ENCODE measurements at regions not wholly inside any gene's neighbourhood (a gene's known extent, or its start where the extent isn't known, plus 50 kb on each side); places are given as distances from the start of the nearest gene placed in this dataset.
"Not testable (repeated sequence)": the region's sequence is repeated elsewhere in the genome, so short reads cannot be mapped to it uniquely, and the experiment has no call there.

- 55 to 85% methylated on average over 2 of the region's 2 CpGs for WGBS, 2 donors
- no peak for DNase-seq (ENCODE audit: low spot score in 2 of 2)
- intact Hi-C loops (cut with DNase I; ENCODE audit: low total_unique reads): loop anchor here (10.0 kb wide), 1 partner anchor 540 kb away; no protein-coding TSS in a partner anchor
- no peak for TF ChIP-seq CTCF (IDR thresholded peaks at IDR 0.05)
- no peak for TF ChIP-seq POLR2A (IDR thresholded peaks at IDR 0.05)
- no peak overlapping the region for H3K4me3 ChIP-seq (ENCODE audit: low read depth, poor library complexity, severe bottlenecking)
Observed at GRCh38 chrX:13485167-13485566, 84.2 kb upstream of the EGFL6 start.

- no peak overlapping the region for H3K4me3 ChIP-seq (ENCODE audit: low read depth, poor library complexity, severe bottlenecking)
- WGBS, 2 donors: 77 to 90% methylated on average over 3 of the region's 3 CpGs
- TF ChIP-seq POLR2A (IDR thresholded peaks at IDR 0.05) (no peak), CTCF (IDR thresholded peaks at IDR 0.05) (no peak)
- intact Hi-C loops (cut with DNase I; ENCODE audit: low total_unique reads): loop anchor here (10.0 kb wide), 1 partner anchor 539 kb away; no protein-coding TSS in a partner anchor
- no peak for DNase-seq (ENCODE audit: low spot score in 2 of 2)
Observed at GRCh38 chrX:13483773-13484172, 85.6 kb upstream of the EGFL6 start.

- intact Hi-C loops (cut with DNase I; ENCODE audit: low total_unique reads): loop anchor here (10.0 kb wide), 1 partner anchor 538 kb away; no protein-coding TSS in a partner anchor
- no peak for DNase-seq (ENCODE audit: low spot score in 2 of 2)
- H3K4me3 ChIP-seq (ENCODE audit: low read depth, poor library complexity, severe bottlenecking): no peak overlapping the region
- WGBS, 2 donors: 55 to 65% methylated on average over 9 of the region's 9 CpGs
- TF ChIP-seq CTCF (IDR thresholded peaks at IDR 0.05) (no peak), POLR2A (IDR thresholded peaks at IDR 0.05) (no peak)
Observed at GRCh38 chrX:13482746-13483541, 86.5 kb upstream of the EGFL6 start.

GRCh38 chrX:13480780-13481179 is 88.6 kb upstream of the EGFL6 start:
- 74 to 100% methylated on average over 2 of the region's 2 CpGs for WGBS, 2 donors
- intact Hi-C loops (cut with DNase I; ENCODE audit: low total_unique reads): loop anchor here (10.0 kb wide), 1 partner anchor 536 kb away; no protein-coding TSS in a partner anchor
- DNase-seq (ENCODE audit: low spot score in 2 of 2); H3K4me3 ChIP-seq (ENCODE audit: low read depth, poor library complexity, severe bottlenecking): not testable (repeated sequence)

- TF ChIP-seq POLR2A (IDR thresholded peaks at IDR 0.05) (no peak), CTCF (IDR thresholded peaks at IDR 0.05) (no peak)
- no peak for DNase-seq (ENCODE audit: low spot score in 2 of 2)
- no peak overlapping the region for H3K4me3 ChIP-seq (ENCODE audit: low read depth, poor library complexity, severe bottlenecking)
- intact Hi-C loops (cut with DNase I; ENCODE audit: low total_unique reads): no loop called here
- WGBS, 2 donors: 92 to 100% methylated on average over 2 of the region's 2 CpGs
Observed at GRCh38 chrX:13479452-13479813, 90.0 kb upstream of the EGFL6 start.

- no peak for DNase-seq (ENCODE audit: low spot score in 2 of 2)
- intact Hi-C loops (cut with DNase I; ENCODE audit: low total_unique reads): no loop called here
- WGBS, 2 donors: 73 to 94% methylated on average over 5 of the region's 6 CpGs
- no peak for TF ChIP-seq CTCF (IDR thresholded peaks at IDR 0.05)
- no peak for TF ChIP-seq POLR2A (IDR thresholded peaks at IDR 0.05)
- no peak overlapping the region for H3K4me3 ChIP-seq (ENCODE audit: low read depth, poor library complexity, severe bottlenecking)
Observed at GRCh38 chrX:13478740-13479451, 90.5 kb upstream of the EGFL6 start.

Data from lower leg skin (tissue), 4 donors.